Activated CD8-positive, alpha-beta memory T cell treated with anti-CD3 and anti-CD28 coated beads, Interleukin-2, amount 50 U/mL, for 4 hours (primary cell): ENCODE measurements at regions not wholly inside any gene's neighbourhood (a gene's known extent, or its start where the extent isn't known, plus 50 kb on each side); places are given as distances from the start of the nearest gene placed in this dataset.
A peak's percentile ranks its signal among the peaks of the same experiment; 100 is the strongest.
"Not testable (repeated sequence)": the region's sequence is repeated elsewhere in the genome, so short reads cannot be mapped to it uniquely, and the experiment has no call there.

ENCODE experiments used
- DNase-seq: peaks from one replicate; pipeline ENCODE4 v3.0.0-alpha.2; 2020

- no peak for DNase-seq
Observed at GRCh38 chr10:62666275-62666674, 138.2 kb upstream of the ADO start.

- no peak for DNase-seq
Observed at GRCh38 chr10:62669341-62669740, 135.2 kb upstream of the ADO start.

GRCh38 chr10:62671104-62671503 is 133.4 kb upstream of the ADO start:
- DNase-seq, result no peak

GRCh38 chr10:62681211-62681940 is 123.1 kb upstream of the ADO start:
- peak; percentile 79 for DNase-seq

GRCh38 chr10:62684911-62685310 is 119.6 kb upstream of the ADO start:
- no peak for DNase-seq

- DNase-seq, result no peak
Observed at GRCh38 chr10:62687230-62687748, 117.2 kb upstream of the ADO start.

- DNase-seq, result no peak
Observed at GRCh38 chr10:62688971-62689700, 115.4 kb upstream of the ADO start.

- DNase-seq, result no peak
Observed at GRCh38 chr10:62689712-62690111, 114.8 kb upstream of the ADO start.

- no peak for DNase-seq
Observed at GRCh38 chr10:62690703-62691102, 113.8 kb upstream of the ADO start.

- no peak for DNase-seq
Observed at GRCh38 chr10:62691336-62691735, 113.2 kb upstream of the ADO start.

GRCh38 chr10:62692085-62692484 is 112.4 kb upstream of the ADO start:
- no peak for DNase-seq

GRCh38 chr10:62693306-62693705 is 111.2 kb upstream of the ADO start:
- DNase-seq, result no peak

GRCh38 chr10:62694537-62695126 is 109.9 kb upstream of the ADO start:
- DNase-seq, result no peak

GRCh38 chr10:62696798-62697197 is 107.7 kb upstream of the ADO start:
- DNase-seq, result no peak

GRCh38 chr10:62699148-62699547 is 105.4 kb upstream of the ADO start:
- no peak for DNase-seq

GRCh38 chr10:62704121-62704520 is 100.4 kb upstream of the ADO start:
- DNase-seq, result not testable (repeated sequence)

GRCh38 chr10:62705789-62706188 is 98.7 kb upstream of the ADO start:
- no peak for DNase-seq

- no peak for DNase-seq
Observed at GRCh38 chr10:62707810-62708209, 96.7 kb upstream of the ADO start.

- DNase-seq, result no peak
Observed at GRCh38 chr10:62708569-62708968, 96.0 kb upstream of the ADO start.

GRCh38 chr10:62709200-62709599 is 95.3 kb upstream of the ADO start:
- no peak for DNase-seq

- DNase-seq, result no peak
Observed at GRCh38 chr10:62710182-62710581, 94.3 kb upstream of the ADO start.

GRCh38 chr10:62715383-62715782 is 89.1 kb upstream of the ADO start:
- DNase-seq, result no peak

- no peak for DNase-seq
Observed at GRCh38 chr10:62718585-62718984, 85.9 kb upstream of the ADO start.

- DNase-seq, result no peak
Observed at GRCh38 chr10:62719061-62719460, 85.5 kb upstream of the ADO start.
